ENCODE measurements at regions not wholly inside any gene's neighbourhood (a gene's known extent, or its start where the extent isn't known, plus 50 kb on each side); places are given as distances from the start of the nearest gene placed in this dataset.
"Not testable (repeated sequence)": the region's sequence is repeated elsewhere in the genome, so short reads cannot be mapped to it uniquely, and the experiment has no call there.

- TF ChIP-seq CREB5 (CRISPR knock-in tag; IDR thresholded peaks at IDR 0.05; ENCODE audit: low read depth) = no peak
- ATAC-seq = no peak
These were observed 372.7 kb downstream of the CBLN4 start for GRCh38 chr20:55632592-55632991.

DNA sequence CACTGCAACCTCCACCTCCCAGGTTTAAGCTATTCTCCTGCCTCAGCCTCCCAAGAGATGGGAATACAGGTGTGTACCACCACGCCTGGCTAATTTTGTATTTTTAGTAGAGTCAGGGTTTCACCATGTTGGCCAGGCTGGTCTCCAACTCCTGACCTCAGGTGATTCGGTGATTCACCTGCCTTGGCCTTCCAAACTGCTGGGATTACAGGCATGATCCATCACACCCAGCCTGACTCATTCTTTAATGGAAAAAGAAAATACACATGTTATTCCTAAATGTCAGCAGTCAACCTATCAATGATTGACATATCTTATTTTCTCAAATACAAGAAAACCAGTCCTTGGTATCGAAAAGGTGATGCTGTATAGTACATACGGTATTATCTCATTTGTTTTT, 376.2 kb downstream of the CBLN4 start:
- not testable (repeated sequence) for ATAC-seq

GRCh38 chr20:55626716-55627115, 378.6 kb downstream of the CBLN4 start:
- no peak for ATAC-seq
- no peak for TF ChIP-seq ZC3H10 (CRISPR knock-in tag; IDR thresholded peaks at IDR 0.05)
- TF ChIP-seq GLIS3 (CRISPR knock-in tag; IDR thresholded peaks at IDR 0.05) = no peak
- TF ChIP-seq ARNTL (CRISPR knock-in tag; IDR thresholded peaks at IDR 0.05; ENCODE audit: borderline replicate concordance, low read depth) = no peak

- TF ChIP-seq ZNF565 (CRISPR knock-in tag; conservative IDR thresholded peaks at IDR 0.05; ENCODE audit: low read depth) = no peak
- TF ChIP-seq, protein P1, sequence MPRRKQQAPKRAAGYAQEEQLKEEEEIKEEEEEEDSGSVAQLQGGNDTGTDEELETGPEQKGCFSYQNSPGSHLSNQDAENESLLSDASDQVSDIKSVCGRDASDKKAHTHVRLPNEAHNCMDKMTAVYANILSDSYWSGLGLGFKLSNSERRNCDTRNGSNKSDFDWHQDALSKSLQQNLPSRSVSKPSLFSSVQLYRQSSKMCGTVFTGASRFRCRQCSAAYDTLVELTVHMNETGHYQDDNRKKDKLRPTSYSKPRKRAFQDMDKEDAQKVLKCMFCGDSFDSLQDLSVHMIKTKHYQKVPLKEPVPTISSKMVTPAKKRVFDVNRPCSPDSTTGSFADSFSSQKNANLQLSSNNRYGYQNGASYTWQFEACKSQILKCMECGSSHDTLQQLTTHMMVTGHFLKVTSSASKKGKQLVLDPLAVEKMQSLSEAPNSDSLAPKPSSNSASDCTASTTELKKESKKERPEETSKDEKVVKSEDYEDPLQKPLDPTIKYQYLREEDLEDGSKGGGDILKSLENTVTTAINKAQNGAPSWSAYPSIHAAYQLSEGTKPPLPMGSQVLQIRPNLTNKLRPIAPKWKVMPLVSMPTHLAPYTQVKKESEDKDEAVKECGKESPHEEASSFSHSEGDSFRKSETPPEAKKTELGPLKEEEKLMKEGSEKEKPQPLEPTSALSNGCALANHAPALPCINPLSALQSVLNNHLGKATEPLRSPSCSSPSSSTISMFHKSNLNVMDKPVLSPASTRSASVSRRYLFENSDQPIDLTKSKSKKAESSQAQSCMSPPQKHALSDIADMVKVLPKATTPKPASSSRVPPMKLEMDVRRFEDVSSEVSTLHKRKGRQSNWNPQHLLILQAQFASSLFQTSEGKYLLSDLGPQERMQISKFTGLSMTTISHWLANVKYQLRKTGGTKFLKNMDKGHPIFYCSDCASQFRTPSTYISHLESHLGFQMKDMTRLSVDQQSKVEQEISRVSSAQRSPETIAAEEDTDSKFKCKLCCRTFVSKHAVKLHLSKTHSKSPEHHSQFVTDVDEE (CRISPR knock-in tag; IDR thresholded peaks at IDR 0.05) = no peak
- TF ChIP-seq TCF4 (CRISPR knock-in tag; IDR thresholded peaks at IDR 0.05; ENCODE audit: borderline replicate concordance) = no peak
- no peak for TF ChIP-seq ARNTL (CRISPR knock-in tag; IDR thresholded peaks at IDR 0.05; ENCODE audit: borderline replicate concordance, low read depth)
- TF ChIP-seq CREB5 (CRISPR knock-in tag; IDR thresholded peaks at IDR 0.05; ENCODE audit: low read depth) = no peak
- TF ChIP-seq, protein P2, sequence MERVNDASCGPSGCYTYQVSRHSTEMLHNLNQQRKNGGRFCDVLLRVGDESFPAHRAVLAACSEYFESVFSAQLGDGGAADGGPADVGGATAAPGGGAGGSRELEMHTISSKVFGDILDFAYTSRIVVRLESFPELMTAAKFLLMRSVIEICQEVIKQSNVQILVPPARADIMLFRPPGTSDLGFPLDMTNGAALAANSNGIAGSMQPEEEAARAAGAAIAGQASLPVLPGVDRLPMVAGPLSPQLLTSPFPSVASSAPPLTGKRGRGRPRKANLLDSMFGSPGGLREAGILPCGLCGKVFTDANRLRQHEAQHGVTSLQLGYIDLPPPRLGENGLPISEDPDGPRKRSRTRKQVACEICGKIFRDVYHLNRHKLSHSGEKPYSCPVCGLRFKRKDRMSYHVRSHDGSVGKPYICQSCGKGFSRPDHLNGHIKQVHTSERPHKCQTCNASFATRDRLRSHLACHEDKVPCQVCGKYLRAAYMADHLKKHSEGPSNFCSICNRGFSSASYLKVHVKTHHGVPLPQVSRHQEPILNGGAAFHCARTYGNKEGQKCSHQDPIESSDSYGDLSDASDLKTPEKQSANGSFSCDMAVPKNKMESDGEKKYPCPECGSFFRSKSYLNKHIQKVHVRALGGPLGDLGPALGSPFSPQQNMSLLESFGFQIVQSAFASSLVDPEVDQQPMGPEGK (CRISPR knock-in tag; IDR thresholded peaks at IDR 0.05; ENCODE audit: borderline replicate concordance) = no peak
- no peak for TF ChIP-seq RARB (CRISPR knock-in tag; IDR thresholded peaks at IDR 0.05)
- no peak for TF ChIP-seq ZC3H10 (CRISPR knock-in tag; IDR thresholded peaks at IDR 0.05)
- TF ChIP-seq SNAI2 (CRISPR knock-in tag; IDR thresholded peaks at IDR 0.05) = no peak
- no peak for TF ChIP-seq OSR1 (CRISPR knock-in tag; IDR thresholded peaks at IDR 0.05)
- no peak for TF ChIP-seq GLIS3 (CRISPR knock-in tag; IDR thresholded peaks at IDR 0.05)
- no peak for TF ChIP-seq ESRRG (CRISPR knock-in tag; IDR thresholded peaks at IDR 0.05)
- no peak for TF ChIP-seq BACH2 (CRISPR knock-in tag; IDR thresholded peaks at IDR 0.05; ENCODE audit: borderline replicate concordance)
- TF ChIP-seq ZFP3 (CRISPR knock-in tag; IDR thresholded peaks at IDR 0.05) = no peak
- no peak for TF ChIP-seq ZNF8 (CRISPR knock-in tag; IDR thresholded peaks at IDR 0.05)
- ATAC-seq = no peak
These were observed 389.0 kb downstream of the CBLN4 start for GRCh38 chr20:55616367-55616766.

GRCh38 chr20:55615818-55616217, 389.5 kb downstream of the CBLN4 start:
- ATAC-seq = no peak

More at GRCh38 chr20:55615818-55616217, 389.5 kb downstream of the CBLN4 start:
- TF ChIP-seq PPARA (CRISPR knock-in tag; IDR thresholded peaks at IDR 0.05; ENCODE audit: borderline replicate concordance) = no peak
- TF ChIP-seq, protein P2 (CRISPR knock-in tag; IDR thresholded peaks at IDR 0.05; ENCODE audit: borderline replicate concordance) = no peak
- no peak for TF ChIP-seq ARNTL (CRISPR knock-in tag; IDR thresholded peaks at IDR 0.05; ENCODE audit: borderline replicate concordance, low read depth)
- no peak for TF ChIP-seq CSDC2 (CRISPR knock-in tag; IDR thresholded peaks at IDR 0.05)
- TF ChIP-seq, protein P3, sequence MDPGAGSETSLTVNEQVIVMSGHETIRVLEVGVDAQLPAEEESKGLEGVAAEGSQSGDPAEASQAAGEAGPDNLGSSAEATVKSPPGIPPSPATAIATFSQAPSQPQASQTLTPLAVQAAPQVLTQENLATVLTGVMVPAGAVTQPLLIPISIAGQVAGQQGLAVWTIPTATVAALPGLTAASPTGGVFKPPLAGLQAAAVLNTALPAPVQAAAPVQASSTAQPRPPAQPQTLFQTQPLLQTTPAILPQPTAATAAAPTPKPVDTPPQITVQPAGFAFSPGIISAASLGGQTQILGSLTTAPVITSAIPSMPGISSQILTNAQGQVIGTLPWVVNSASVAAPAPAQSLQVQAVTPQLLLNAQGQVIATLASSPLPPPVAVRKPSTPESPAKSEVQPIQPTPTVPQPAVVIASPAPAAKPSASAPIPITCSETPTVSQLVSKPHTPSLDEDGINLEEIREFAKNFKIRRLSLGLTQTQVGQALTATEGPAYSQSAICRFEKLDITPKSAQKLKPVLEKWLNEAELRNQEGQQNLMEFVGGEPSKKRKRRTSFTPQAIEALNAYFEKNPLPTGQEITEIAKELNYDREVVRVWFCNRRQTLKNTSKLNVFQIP (CRISPR knock-in tag; IDR thresholded peaks at IDR 0.05; ENCODE audit: borderline replicate concordance, low read depth) = no peak
- no peak for TF ChIP-seq OSR1 (CRISPR knock-in tag; IDR thresholded peaks at IDR 0.05)
- no peak for TF ChIP-seq GLIS3 (CRISPR knock-in tag; IDR thresholded peaks at IDR 0.05)

All from SK-N-SH treated with all-trans-retinoic acid at 6 μM for 48 hours (cell line).